OCI-LY7 (cell line): ENCODE measurements at regions not wholly inside any gene's neighbourhood (a gene's known extent, or its start where the extent isn't known, plus 50 kb on each side); places are given as distances from the start of the nearest gene placed in this dataset.

Experiments used
- CTCF ChIP-seq: fragments of 200-600 bp; sonication (generic); conservative IDR thresholded peaks from 2 replicates; pipeline ENCODE4 v1.5.1; 2014; ENCODE audit warnings: mild to moderate bottlenecking, antibody characterized with exemption, low read length, moderate library complexity, mixed read lengths
- EZH2phosphoT487 ChIP-seq: fragments of 200-600 bp; sonication (generic); IDR thresholded peaks from 2 replicates; pipeline ENCODE4 v1.6.1; 2018; ENCODE audit warnings: low read depth, borderline replicate concordance, mild to moderate bottlenecking, mixed run types, antibody characterized with exemption, low read length, moderate library complexity, mixed read lengths

DNA sequence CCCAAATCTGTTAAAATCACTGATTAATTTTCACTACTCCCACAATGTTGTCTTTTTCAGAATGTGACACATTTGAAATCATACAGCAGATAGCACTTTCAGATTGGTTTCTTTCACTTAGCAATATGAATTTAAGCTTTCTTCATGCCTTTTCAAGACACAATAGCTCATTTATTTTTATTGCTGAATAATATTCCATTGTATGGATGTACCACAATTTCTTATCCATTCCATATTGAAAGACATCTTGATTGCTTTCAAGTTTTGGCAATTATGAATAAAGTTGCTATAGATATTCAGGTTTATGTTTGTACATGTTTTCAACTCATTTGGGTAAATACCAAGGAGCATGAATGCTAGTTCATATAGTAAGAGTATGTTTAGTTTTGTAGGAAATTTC lies 2635.6 kb upstream of the PCDH20 start:
- TF ChIP-seq CTCF (no peak), EZH2phosphoT487 (no peak)
